HG03571 (cell line): ENCODE measurements at regions not wholly inside any gene's neighbourhood (a gene's known extent, or its start where the extent isn't known, plus 50 kb on each side); places are given as distances from the start of the nearest gene placed in this dataset.
A peak's percentile ranks its signal among the peaks of the same experiment; 100 is the strongest.
"Not testable (repeated sequence)": the region's sequence is repeated elsewhere in the genome, so short reads cannot be mapped to it uniquely, and the experiment has no call there.

Experiments
- ATAC-seq: cut with Tn5 transposase; IDR thresholded peaks from one replicate; pipeline ENCODE4 v1.9.1; 2021; ENCODE audit not compliant: unreplicated experiment

- ATAC-seq, result not testable (repeated sequence)
Measured at GRCh38 chr7:67358738-67359137, 362.1 kb downstream of the TYW1 start.

GRCh38 chr7:67359900-67360299, 363.3 kb downstream of the TYW1 start:
- no peak for ATAC-seq

GRCh38 chr7:67361150-67361549, 364.5 kb downstream of the TYW1 start:
- no peak for ATAC-seq

GRCh38 chr7:67364441-67365017, 367.9 kb downstream of the TYW1 start:
- ATAC-seq, result no peak

- no peak for ATAC-seq
Measured at GRCh38 chr7:67371429-67372305, 375.0 kb downstream of the TYW1 start.

- not testable (repeated sequence) for ATAC-seq
Measured at GRCh38 chr7:67373389-67373788, 376.8 kb downstream of the TYW1 start.

- ATAC-seq, result no peak
Measured at GRCh38 chr7:67375427-67375826, 378.8 kb downstream of the TYW1 start.

- ATAC-seq, result peak; percentile 78
Measured at GRCh38 chr7:67377939-67378862, 381.6 kb downstream of the TYW1 start.

- ATAC-seq, result no peak
Measured at GRCh38 chr7:67380326-67380725, 383.7 kb downstream of the TYW1 start.

- ATAC-seq, result no peak
Measured at GRCh38 chr7:67380858-67381257, 384.2 kb downstream of the TYW1 start.

- no peak for ATAC-seq
Measured at GRCh38 chr7:67387851-67388250, 391.2 kb downstream of the TYW1 start.

GRCh38 chr7:67391168-67391567, 394.5 kb downstream of the TYW1 start:
- no peak for ATAC-seq

- no peak for ATAC-seq
Measured at GRCh38 chr7:67392596-67393438, 396.2 kb downstream of the TYW1 start.

GRCh38 chr7:67393903-67394302, 397.3 kb downstream of the TYW1 start:
- no peak for ATAC-seq

GRCh38 chr7:67398916-67399315, 402.3 kb downstream of the TYW1 start:
- no peak for ATAC-seq

- no peak for ATAC-seq
Measured at GRCh38 chr7:67401492-67401891, 404.9 kb downstream of the TYW1 start.

- no peak for ATAC-seq
Measured at GRCh38 chr7:67402280-67402679, 405.6 kb downstream of the TYW1 start.

- no peak for ATAC-seq
Measured at GRCh38 chr7:67406976-67407375, 410.3 kb downstream of the TYW1 start.

GRCh38 chr7:67407392-67408071, 410.9 kb downstream of the TYW1 start:
- no peak for ATAC-seq

GRCh38 chr7:67408109-67408508, 411.5 kb downstream of the TYW1 start:
- no peak for ATAC-seq
